NCI-H748 (cell line): ENCODE measurements at regions not wholly inside any gene's neighbourhood (a gene's known extent, or its start where the extent isn't known, plus 50 kb on each side); places are given as distances from the start of the nearest gene placed in this dataset.

Experiments
- DNase-seq: peaks from one replicate; lab custom pipeline; 2025; ENCODE audit not compliant: unreplicated experiment; lab: John Stamatoyannopoulos, UW

GRCh38 chr2:81940266-81940955 lies 1635.9 kb upstream of the LRRTM1 start:
- DNase-seq, result no peak

GRCh38 chr2:81937944-81938343 lies 1633.4 kb upstream of the LRRTM1 start:
- DNase-seq, result no peak

GRCh38 chr2:81903534-81903933 lies 1599.0 kb upstream of the LRRTM1 start:
- DNase-seq, result no peak

GRCh38 chr2:81901017-81901416 lies 1596.5 kb upstream of the LRRTM1 start:
- peak; percentile 32 for DNase-seq

- DNase-seq, result peak; percentile 58
These were observed 1591.2 kb upstream of the LRRTM1 start for GRCh38 chr2:81895620-81896250.

- peak; percentile 36 for DNase-seq
These were observed 1590.0 kb upstream of the LRRTM1 start for GRCh38 chr2:81894451-81894990.

GRCh38 chr2:81876624-81877023 lies 1572.1 kb upstream of the LRRTM1 start:
- DNase-seq, result no peak

GRCh38 chr2:81872006-81872405 lies 1567.5 kb upstream of the LRRTM1 start:
- no peak for DNase-seq

GRCh38 chr2:81870119-81870518 lies 1565.6 kb upstream of the LRRTM1 start:
- DNase-seq, result no peak

- DNase-seq, result no peak
These were observed 1554.4 kb upstream of the LRRTM1 start for GRCh38 chr2:81858998-81859397.

GRCh38 chr2:81853341-81853740 lies 1548.8 kb upstream of the LRRTM1 start:
- no peak for DNase-seq

GRCh38 chr2:81852651-81853050 lies 1548.1 kb upstream of the LRRTM1 start:
- DNase-seq, result no peak

- DNase-seq, result no peak
These were observed 1535.2 kb upstream of the LRRTM1 start for GRCh38 chr2:81839780-81840179.

- no peak for DNase-seq
These were observed 1530.9 kb upstream of the LRRTM1 start for GRCh38 chr2:81835321-81836000.

GRCh38 chr2:81786811-81787210 lies 1482.3 kb upstream of the LRRTM1 start:
- no peak for DNase-seq

- no peak for DNase-seq
These were observed 1462.8 kb upstream of the LRRTM1 start for GRCh38 chr2:81767187-81767912.

GRCh38 chr2:81747481-81748070 lies 1443.0 kb upstream of the LRRTM1 start:
- no peak for DNase-seq

GRCh38 chr2:81739966-81740365 lies 1435.4 kb upstream of the LRRTM1 start:
- no peak for DNase-seq

- DNase-seq, result no peak
These were observed 1430.4 kb upstream of the LRRTM1 start for GRCh38 chr2:81734981-81735380.

GRCh38 chr2:81714817-81715216 lies 1410.3 kb upstream of the LRRTM1 start:
- DNase-seq, result no peak

GRCh38 chr2:81706856-81707255 lies 1402.3 kb upstream of the LRRTM1 start:
- no peak for DNase-seq
